ENCODE measurements at regions not wholly inside any gene's neighbourhood (a gene's known extent, or its start where the extent isn't known, plus 50 kb on each side); places are given as distances from the start of the nearest gene placed in this dataset.
A peak's percentile ranks its signal among the peaks of the same experiment; 100 is the strongest.
"Not testable (repeated sequence)": the region's sequence is repeated elsewhere in the genome, so short reads cannot be mapped to it uniquely, and the experiment has no call there.

DNA sequence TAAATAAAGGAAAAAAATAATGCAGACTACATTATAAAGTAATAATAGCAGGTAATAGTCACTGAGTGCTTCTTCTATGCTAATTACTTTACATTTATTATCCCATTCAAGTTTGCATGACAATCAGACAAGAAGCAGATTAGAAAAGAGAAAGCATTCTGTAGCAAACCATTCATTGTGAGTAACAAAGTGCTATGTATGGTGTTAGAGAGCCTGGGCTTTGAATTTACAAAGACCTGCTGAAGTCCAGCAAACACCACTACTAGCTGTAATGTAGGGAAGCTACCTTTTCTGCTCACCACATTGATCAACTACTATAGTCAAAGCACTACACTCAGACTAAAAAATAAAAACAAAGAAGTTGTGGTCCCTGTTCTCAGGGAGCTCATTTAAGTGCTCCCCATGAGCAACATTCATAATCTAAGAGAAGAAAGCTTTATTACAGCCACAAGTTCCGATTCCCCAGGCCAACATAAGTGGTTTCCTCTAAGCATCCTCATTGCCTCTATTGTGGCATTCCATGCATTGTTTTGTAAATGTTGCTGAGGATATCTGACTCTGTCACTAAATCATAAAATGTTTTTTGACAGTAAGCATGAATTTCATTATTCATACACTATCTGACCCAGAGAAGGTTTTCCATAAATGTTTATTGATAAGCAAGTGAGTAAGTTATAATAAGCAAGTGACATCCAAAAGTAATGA, 108.5 kb downstream of the FOXD4L6 start:
- not testable (repeated sequence) for H3K4me3 ChIP-seq (ENCODE audit: low read depth, low read length)

GRCh38 chr9:41018948-41019347, 109.5 kb downstream of the FOXD4L6 start:
- H3K4me3 ChIP-seq (ENCODE audit: low read depth, low read length): not testable (repeated sequence)

- not testable (repeated sequence) for H3K4me3 ChIP-seq (ENCODE audit: low read depth, low read length)
These were observed 111.8 kb downstream of the FOXD4L6 start for GRCh38 chr9:41016699-41017098.

- not testable (repeated sequence) for H3K4me3 ChIP-seq (ENCODE audit: low read depth, low read length)
These were observed 128.4 kb downstream of the FOXD4L6 start for GRCh38 chr9:40999952-41000700.

DNA sequence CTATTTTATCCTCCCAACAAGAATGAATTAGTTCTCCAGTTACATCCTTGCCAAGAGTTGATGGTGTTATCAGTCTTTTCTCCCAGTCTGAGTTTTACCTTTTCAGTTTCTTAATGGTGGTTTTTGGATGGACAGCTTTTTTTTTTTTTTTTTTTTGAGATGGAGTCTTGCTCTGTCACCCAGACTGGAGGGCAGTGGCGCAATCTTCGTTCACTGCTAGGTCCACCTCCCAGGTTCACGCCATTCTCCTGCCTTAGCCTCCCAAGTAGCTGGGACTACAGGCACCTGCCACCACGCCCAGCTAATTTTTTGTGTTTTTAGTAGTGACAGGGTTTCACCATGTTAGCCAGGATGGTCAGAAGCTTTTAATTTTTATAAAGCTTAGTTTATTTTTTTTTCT, 133.0 kb downstream of the FOXD4L6 start:
- not testable (repeated sequence) for H3K4me3 ChIP-seq (ENCODE audit: low read depth, low read length)

DNA sequence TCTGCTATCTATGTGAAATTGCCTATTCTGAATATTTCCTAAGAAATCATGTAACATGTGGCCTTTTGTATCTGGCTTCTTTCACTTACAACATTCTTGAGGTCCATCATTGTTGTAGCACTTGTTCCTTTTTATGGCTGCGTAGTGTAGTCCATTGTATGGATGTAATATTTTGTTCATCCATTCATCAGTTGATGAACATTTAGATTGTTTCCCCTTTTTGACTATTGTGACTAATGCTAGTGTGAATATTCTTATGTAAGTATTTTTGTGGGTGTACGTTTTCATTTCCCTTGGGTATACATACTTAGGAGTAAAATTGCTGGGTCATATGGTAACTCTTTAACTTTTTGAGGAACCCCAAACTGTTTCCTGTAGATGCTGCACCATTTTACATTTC, 134.6 kb downstream of the FOXD4L6 start:
- not testable (repeated sequence) for H3K4me3 ChIP-seq (ENCODE audit: low read depth, low read length)

DNA sequence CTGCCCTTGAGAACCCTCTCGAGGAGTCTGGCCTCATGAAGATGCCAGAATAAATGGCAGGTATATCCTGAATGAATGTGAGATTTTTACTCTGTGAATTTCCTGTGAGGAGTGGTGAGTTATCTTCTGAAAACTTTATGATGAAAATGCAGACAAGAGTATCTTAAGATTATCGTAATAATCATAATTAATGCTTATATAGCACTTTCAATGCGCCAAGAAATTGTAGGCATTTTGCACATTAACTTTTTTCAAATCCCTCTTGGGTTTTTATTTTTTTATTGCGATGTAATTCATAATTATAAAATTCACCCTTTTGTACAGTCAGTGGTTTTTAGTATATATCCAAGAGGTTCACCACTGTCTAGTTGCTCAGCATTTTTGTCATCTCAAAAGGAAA, 135.1 kb downstream of the FOXD4L6 start:
- not testable (repeated sequence) for H3K4me3 ChIP-seq (ENCODE audit: low read depth, low read length)

GRCh38 chr9:40992472-40992821, 136.0 kb downstream of the FOXD4L6 start:
- peak overlapping the region; percentile 68 for H3K4me3 ChIP-seq (ENCODE audit: low read depth, low read length)

DNA sequence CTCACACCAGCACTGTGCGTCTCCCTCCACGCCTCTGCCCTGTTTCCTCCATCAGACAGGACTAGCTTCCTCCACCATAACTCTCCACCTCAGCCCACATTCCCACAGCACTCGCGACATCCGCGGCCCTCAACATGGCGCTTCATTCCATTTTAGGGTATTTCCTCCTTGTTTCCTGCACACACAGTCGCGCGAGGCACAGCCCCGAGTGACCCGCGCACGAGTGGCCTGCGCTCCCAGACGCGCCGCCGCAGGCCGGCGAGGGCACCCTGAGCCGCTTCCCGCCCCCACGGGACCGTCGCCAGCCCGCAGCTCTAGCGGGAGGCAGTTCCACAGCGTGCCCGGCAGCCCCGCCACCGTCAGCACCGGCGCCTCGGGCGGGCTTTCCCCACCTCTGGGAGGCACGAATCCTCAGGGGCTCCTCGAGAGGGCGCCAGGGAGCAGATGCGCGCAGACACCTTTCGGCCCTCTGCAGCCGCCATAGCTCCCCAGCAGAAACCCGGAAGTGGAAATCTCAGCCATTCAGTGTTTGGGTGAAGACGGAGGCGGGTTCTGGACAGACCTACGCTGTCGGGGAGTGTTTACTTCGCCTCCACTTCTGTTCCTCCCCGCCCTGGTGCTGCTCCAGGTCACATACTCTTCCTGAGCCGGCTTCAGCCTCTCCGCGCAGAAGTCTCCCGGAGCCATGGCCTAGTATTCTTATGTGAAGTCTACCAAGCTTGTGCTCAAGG, 136.6 kb downstream of the FOXD4L6 start:
- TF ChIP-seq, protein P1, sequence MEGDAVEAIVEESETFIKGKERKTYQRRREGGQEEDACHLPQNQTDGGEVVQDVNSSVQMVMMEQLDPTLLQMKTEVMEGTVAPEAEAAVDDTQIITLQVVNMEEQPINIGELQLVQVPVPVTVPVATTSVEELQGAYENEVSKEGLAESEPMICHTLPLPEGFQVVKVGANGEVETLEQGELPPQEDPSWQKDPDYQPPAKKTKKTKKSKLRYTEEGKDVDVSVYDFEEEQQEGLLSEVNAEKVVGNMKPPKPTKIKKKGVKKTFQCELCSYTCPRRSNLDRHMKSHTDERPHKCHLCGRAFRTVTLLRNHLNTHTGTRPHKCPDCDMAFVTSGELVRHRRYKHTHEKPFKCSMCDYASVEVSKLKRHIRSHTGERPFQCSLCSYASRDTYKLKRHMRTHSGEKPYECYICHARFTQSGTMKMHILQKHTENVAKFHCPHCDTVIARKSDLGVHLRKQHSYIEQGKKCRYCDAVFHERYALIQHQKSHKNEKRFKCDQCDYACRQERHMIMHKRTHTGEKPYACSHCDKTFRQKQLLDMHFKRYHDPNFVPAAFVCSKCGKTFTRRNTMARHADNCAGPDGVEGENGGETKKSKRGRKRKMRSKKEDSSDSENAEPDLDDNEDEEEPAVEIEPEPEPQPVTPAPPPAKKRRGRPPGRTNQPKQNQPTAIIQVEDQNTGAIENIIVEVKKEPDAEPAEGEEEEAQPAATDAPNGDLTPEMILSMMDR (IDR thresholded peaks at IDR 0.05; ENCODE audit: borderline replicate concordance, insufficient read depth, low read depth, low read length): peak; percentile 87
- peak overlapping the region; percentile 68 for H3K4me3 ChIP-seq (ENCODE audit: low read depth, low read length)

DNA sequence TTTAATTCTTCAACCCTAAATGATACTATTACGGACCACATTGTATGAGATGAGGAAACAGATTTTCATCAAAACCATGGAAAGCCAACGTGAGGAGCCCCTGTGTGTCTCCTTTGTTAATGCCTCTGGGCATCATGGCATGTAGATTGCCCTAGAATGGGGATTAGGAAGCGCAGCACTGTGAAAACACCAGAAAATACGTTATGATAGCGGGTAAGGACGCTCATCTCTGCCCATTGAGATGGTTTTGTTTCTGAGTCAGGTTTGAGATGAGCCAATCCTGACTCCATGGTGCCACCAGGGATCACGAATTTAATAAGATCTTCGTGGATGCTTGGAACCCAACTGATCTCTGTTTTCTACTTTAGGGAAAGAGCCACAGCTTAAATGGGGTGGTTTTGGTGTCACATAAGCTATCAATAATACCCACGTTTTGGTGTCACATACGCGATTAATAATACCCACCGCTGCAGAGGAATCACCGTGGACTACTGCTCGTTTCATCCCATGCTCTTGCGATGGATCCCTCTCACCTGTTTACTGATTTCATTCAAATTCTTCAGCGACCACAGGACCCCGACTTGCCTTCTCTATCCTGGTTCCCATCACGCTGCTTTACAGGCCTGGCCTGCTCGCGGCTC, 137.3 kb downstream of the FOXD4L6 start:
- peak overlapping the region; percentile 68 for H3K4me3 ChIP-seq (ENCODE audit: low read depth, low read length)

DNA sequence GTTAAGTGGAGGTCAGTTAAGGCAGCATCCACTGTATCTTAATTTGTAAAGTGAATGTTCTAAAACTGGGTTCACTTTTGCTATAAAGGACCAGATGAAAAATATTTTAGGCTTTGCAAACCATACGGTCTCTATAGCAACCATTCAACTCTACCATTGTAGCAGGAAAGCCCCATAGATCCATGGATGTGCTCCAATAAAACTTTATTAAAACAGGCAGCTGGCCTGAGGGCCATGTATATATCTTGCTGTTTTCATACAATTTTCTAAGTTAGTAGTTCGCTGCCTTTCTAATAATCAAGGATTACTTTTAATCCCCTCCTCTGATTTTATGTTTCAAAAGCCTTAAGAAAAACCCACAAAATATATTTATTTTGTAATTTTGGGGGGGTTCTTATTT, 142.1 kb downstream of the FOXD4L6 start:
- H3K4me3 ChIP-seq (ENCODE audit: low read depth, low read length): not testable (repeated sequence)

GRCh38 chr9:40975351-40975750, 153.1 kb downstream of the FOXD4L6 start:
- not testable (repeated sequence) for H3K4me3 ChIP-seq (ENCODE audit: low read depth, low read length)

DNA sequence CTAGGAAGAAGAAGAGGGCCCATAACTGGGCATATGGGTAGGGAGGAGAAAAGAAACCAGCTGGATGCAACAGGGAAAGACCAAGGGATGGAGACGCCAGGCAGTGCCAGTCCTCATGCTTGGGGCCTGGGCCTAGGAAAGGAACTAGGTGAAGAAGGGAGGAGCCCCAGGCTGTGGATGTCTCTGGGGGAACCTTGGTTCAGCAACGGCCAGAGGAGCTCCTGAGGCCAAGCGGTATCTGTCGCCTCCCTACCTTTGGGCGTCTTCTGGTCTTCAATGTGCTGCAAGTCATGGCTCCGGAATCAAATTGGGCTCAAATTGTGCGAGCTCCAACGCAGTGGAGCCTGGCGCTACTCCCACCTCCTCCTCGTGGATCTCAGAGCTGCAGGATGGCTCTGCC, 153.6 kb downstream of the FOXD4L6 start:
- H3K4me3 ChIP-seq (ENCODE audit: low read depth, low read length): not testable (repeated sequence)

DNA sequence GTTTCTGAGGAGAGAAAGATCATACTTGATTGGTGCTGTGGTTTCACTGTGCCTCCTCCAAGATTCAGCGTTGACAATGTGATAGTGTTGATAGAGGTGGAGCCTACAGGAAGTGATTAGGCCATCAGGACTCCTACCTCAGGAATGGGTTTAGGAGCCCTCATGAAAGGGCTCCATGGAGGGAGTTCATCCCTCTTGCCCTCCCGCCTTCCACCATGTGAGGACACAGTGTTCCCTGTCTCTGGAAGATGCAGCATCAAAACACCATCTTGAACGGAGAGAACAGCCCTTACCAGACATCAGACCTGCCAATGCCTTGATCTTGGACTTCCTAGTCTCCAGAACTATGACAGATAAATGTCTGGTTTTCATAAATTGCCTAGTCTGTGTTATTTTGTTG, 156.7 kb downstream of the FOXD4L6 start:
- not testable (repeated sequence) for H3K4me3 ChIP-seq (ENCODE audit: low read depth, low read length)

GRCh38 chr9:40970340-40970739, 158.1 kb downstream of the FOXD4L6 start:
- not testable (repeated sequence) for H3K4me3 ChIP-seq (ENCODE audit: low read depth, low read length)

DNA sequence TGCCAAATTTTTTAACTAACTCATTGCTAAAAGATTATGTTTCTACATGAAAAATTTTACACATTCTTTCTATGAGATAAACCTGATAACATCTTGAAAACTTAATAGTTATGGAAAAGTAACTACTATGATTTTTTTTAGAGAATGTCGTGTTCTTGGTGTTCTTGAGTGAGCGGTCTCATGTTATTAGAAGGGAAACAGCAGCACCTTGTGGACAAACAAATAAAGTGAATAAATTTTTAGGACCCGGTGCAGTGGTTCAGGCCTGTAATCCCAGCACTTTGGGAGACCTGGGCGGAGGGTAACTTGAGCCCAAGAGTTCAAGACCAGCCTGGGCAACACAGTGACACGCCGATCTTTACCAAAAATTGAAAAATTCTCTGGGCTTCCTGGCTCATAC, 166.0 kb downstream of the FOXD4L6 start:
- H3K4me3 ChIP-seq (ENCODE audit: low read depth, low read length): not testable (repeated sequence)
